GM18868 (cell line): ENCODE measurements at regions not wholly inside any gene's neighbourhood (a gene's known extent, or its start where the extent isn't known, plus 50 kb on each side); places are given as distances from the start of the nearest gene placed in this dataset.
"Not testable (repeated sequence)": the region's sequence is repeated elsewhere in the genome, so short reads cannot be mapped to it uniquely, and the experiment has no call there.

Experiments used
- ATAC-seq: cut with Tn5 transposase; IDR thresholded peaks from one replicate; pipeline ENCODE4 v1.9.1; 2021; ENCODE audit warnings: mild to moderate bottlenecking, moderate library complexity; ENCODE audit not compliant: unreplicated experiment

DNA sequence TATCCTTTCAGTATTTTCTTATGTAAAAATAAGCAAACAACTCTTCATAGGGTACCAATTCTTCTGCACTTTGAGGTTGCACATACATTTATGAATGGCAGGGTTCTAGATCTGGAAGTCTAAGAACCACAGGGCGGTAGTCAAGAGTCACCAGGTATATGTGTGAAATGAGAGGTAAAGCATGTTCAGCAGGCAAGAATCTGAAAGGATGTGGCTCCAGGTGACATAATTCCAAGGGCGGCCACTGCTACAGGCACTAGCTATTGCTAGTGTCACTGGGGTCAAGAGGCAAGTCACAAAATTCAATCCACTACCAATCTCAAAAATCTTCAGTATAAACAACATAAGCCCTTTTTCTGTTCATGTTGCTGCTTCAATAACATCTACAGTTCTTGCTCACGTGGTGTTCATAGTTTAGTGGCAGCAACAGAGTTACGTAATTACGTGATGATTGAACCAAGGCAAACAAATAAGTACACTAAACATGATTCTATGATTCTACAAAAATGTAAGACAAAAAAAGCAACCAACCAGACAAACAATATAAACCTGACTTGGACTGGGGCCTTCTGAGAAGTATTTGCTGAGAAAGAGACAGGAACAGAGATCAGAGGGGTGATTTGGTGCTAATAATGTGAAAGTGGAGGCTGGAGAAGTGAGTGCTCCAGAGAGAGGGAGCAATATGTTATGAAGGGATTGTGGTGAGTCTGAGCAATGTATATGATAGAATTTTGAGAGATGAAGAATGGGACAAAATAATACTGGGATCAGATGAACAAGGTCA, 101.7 kb downstream of the NAA11 start:
- no peak for ATAC-seq

DNA sequence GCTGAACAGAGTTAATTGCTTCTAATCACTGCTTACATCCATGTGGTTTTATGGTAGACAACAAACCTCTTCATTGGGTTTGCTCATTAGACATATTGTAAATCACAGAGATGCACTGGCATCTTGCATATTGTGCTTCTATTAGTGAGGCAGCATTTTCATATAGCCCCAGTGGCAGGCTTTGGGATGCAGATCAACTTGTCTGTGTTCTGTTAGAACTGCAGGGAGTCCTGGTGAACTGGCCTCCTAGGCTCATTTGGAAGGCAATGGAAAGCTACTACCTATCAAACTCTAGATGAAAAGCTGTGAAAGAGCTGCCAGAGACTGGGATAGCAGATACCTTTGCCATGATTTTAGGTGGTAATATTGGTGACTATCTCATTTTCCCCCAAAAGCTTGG, 108.8 kb downstream of the NAA11 start:
- ATAC-seq: no peak

DNA sequence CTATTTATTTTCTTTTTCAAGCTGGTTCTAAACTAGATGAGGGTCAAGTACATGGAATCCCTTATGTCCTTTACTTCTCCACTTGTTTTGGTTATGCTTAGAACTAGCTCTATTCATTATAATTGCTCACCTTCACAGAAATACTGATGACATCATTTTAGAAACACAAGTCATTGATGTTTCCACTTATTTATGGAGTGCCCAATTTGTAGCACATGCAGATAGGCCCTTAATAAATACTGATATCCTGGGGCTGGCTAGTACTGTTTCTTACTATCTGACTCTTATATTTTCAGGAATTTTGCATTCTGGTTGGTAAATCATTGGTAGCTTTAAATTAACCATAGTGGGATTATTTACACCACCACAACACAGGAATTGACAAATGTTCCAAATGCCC, 112.2 kb downstream of the NAA11 start:
- no peak for ATAC-seq

DNA sequence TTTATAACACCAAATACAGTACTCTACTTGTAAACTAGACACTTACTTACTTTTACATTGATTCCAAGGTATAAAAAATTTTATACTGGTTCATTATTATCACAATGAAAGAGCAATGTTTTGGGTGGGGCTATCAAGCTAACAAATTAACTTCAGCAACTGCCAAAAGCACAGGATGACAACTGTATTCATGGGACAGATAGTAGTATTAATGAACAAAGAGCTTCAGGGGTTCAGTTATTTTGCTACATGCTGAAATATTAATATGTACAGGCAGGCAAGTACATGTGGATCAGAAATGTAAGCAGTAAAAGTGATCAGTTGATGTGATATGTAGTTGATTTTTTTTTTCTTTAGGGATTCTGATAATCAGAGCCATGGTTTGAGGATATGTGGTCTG, 112.9 kb downstream of the NAA11 start:
- no peak for ATAC-seq

DNA sequence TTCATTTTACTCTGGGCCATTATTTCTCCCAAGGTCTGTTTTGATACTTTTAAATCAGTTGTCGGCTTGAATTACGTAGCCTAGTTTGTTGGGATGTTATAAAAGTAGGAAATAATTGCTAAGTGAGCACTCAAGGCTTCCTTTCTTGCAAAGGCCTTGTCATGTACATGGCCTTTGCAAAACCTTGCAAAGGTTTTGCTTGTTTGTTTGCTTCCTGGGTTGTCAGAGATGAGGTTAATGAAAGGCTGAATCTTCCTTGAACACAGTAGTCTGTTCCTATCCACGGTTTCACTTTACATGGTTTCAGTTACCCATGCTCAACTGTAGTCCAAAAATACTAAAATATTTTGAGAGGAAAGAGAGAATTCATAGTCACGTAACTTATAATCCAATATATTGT, 113.5 kb downstream of the NAA11 start:
- peak; percentile 44 for ATAC-seq

DNA sequence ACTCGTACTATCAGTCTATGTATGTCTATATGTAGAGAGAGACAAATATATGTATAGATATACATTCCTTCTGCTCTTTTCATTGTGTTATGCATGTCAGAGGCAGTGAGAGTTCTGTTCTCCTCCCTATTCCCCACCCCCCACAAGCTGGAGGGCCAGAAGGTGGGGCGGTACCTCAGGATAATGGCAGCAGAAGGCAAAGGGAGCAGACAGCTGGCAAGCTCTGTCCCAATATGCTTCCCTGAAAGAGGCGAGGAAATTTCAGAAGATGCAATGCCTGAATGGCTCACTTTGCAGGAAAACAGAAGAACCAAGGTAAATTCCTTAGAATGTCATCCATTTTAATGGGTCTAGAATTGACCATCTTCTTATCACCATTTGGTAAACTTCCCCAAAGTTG, 114.4 kb downstream of the NAA11 start:
- ATAC-seq: no peak

DNA sequence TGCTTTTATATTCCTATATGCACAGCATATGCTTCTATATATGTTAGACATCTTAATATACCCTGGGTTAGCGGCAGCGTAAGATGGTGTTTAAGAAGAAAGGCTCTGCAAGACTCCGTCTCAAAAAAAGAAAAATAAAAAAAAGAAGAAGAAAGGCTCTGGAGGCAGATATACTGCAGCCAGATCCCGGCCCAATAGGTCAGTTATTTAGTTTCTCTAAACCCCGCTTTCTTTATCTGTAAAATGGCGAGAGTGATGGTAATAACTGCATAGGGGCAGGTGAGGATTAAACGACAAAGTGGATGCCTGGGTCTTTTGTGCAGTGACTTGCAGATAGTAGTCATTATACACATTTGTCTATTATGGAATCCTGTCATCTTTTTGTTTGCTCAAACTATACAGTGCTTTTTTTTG, 115.2 kb downstream of the NAA11 start:
- no peak for ATAC-seq

DNA sequence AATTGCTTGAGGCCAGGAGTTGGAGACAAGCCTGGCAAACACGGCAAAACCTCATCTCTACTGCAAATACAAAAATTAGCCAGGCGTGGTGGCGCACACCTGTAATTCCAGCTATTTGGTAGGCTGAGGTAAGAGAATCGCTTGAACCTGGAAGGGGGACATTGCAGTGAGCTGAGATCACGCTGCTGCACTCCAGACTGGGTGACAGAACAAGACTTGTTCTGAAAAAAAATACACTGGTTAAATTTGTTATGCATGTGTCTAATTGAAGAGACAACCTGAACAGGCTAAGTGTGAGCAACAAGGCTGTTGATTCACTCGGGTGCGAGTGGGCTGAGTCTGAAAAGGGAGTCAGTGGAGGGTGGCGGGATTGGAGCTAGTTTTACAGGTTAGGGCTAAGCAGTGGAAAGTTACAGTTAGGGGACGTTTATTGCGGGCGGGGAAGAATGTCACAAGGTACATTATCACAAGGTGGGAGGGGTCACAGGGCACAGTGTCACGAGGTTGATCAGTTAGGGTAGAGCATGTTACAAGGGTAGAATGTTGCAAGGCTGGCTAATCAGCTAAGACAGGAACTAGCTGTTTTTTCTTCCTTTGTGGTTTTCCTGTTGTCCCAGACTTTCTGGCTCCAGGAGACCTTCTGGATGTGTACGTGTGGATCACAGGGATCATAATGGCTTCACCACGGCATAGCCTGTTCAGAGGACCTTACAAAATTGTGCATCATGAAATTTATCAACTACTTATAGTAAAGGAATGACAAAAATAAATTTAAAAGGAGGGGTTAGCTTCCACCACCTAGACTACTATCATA, 115.8 kb downstream of the NAA11 start:
- no peak for ATAC-seq

DNA sequence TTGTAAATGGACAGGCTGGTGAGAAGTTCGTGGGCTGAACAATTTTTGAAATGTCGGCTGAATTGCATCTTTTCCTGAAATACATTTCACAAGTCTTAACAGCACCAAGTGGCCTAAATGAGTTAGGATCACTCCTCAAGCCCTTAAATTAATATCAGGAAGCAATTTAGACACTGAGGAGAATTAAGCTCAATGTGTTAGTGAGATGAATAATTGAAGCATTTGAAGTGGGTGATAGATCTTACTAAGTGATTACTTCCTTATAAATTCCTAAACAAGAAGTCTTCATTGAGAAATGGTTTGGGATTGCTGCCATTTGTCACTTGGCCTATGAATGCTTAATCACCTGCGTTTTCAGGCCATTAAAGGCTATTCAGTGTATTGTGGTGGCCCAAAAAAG, 116.8 kb downstream of the NAA11 start:
- no peak for ATAC-seq

DNA sequence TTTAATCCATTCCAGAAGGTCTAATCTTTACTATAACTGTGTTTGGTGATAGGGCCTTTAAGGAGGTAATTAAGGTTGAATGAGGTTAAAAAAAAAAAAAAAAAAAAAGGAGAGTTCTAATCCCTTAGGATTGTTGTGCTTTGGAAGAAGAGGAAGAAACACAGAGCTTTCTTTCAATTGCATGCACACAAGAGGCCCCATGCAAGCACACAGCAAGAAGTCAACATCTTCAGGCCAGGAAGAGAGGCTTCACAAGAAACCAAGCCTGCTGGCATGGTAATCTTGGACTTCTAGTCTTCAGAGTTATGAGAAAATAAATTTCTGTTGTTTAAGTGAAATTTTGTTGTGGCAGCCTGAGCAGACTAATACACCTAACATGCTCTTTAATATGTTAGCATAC, 118.6 kb downstream of the NAA11 start:
- no peak for ATAC-seq

DNA sequence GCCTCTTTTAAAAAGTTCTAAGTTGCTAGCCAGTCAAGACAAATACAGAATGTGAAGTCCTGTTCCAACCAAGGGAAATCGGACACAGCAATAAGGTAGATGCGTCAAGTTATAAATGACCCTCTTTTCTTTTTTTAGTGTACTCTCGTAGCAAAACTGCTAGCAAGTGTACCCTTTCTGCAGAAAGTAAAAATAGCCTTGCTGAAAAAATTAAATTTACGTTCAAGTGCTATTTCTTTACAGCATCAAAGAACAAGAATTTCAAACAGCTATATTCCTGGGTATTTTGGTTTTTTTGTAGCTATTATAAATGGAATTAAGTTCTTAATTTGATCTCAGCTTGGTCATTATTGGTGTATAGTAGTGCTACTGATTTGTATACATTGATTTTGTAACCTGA, 119.2 kb downstream of the NAA11 start:
- no peak for ATAC-seq

DNA sequence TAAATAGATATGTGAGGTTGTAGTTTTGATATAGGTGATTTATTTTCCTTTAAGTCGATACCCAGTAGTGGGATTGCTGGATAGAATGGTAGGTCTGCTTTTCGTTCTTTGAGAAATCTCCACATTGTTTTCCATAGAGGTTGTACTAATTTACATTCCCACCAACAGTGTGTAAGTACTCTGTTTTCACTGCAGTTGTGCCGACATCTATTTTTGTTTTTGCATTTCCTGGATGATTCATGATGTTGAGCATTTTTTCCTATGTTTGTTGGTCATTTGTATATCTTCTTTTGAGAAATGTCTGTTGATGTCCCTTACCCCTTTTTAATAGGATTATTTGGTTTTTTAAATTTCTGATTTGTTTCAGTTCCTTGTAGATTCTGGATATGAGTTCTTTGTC, 120.7 kb downstream of the NAA11 start:
- no peak for ATAC-seq

DNA sequence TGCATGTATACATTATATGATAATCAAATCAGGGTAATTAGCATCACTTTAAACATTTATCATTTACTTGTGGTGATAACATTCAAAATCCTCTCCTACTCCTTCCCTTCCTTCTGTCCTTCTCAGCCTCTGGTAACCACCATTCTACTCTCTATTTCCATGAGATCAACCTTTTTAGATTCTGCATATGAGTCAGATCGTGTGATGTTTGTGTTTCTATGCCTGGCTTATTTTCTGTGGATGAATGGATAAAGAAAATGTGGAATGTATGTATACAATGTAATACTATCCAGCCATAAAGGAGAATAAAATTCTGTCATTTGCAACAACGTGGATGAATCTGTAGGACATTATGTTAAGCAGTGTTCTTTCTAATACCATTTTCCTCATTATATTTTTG, 123.9 kb downstream of the NAA11 start:
- no peak for ATAC-seq

DNA sequence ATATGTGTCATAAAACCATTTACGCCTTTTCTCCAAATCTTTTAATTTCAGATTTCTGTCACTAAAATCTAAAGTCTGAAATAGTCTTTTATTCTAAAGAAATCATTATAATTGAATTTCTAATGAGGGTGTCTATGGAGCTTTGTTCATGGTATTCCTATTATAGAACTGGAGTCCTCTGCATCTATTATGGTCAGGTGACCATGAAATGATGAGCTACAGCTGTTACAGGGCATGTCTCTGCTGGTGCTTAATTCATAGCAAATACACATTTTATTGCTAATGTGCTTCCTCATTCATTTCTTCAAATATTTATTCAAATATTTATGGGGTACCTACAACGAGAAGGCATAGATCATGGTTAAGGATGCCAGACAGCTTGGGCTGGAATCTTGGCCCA, 126.1 kb downstream of the NAA11 start:
- no peak for ATAC-seq

DNA sequence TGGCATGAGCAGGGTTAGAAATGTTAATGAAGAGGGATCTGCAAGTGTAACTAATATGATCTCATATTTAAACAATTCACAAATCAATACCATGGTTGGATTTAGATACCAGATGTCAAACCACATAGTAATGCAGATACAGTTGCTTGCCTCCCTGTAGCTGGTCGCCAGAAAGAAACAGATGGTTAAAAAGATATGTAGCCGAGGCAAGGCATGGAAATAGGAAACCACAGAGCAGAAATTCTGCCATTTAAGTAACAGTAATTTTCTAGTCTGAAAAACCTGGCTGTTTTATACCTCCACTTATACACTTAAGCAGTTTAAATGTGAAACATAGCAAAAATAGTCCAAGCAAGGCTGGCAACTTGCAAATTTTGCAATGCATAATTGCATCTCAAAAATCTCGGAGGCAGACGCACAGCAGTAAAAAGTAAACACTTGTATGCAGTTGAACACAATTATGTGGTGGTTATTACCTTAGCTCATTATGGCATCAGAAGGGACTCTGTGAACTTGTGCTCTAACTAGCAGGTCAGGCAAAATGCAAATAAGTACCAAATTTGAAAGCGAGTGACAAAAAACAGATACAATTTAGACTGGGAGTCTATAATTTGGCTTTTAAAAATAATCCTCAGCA, 126.8 kb downstream of the NAA11 start:
- ATAC-seq: no peak

DNA sequence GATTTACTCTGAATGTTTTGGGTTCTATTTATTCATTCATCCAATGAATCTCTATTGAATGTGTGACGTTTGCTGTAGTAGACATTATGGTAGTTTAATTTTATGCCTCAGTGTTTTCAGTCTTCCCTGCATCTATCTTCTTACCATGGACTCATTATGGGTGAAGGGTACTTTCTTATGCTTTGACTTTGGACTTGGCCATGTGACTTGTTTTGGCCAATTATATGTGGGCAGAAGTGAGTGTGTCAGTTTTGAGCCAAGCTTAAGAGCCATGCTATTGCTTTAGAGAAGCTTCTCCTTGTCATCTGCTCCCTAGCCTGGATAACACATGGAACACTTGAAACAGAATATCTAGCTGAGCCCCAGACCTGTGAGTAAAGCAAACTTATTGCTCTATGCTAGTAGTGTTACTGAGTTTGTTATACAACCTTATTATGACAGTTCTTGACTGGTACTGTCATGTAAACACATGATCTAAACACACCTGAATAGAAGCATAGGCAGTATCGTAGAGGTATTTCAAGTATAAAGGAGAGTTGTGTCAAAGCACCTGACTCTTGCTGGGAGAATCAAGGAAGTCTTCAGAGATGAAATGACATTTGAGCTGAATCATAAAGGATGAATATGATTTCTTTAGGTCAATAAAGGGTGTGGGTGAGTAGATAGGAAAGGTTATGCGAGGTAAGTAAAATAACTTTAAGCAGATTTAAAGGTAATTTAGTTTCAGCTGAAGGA, 128.4 kb downstream of the NAA11 start:
- no peak for ATAC-seq

DNA sequence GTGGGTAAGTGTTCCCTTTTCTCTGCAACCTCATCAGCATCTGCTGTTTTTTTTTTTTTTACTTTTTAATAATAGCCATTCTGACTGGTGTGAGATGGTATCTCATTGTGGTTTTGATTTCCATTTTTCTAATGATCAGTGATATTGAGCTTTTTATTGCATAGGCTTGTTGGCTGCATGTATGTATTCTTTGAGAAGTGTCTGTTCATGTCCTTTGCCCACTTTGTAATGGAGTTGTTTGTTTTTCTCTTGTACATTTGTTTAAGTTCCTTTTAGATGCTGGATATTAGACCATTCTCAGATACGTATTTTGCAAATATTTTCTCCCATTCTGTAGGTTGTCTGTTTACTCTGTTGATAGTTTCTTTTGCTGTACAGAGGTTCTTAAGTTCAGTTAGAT, 134.6 kb downstream of the NAA11 start:
- ATAC-seq: not testable (repeated sequence)

DNA sequence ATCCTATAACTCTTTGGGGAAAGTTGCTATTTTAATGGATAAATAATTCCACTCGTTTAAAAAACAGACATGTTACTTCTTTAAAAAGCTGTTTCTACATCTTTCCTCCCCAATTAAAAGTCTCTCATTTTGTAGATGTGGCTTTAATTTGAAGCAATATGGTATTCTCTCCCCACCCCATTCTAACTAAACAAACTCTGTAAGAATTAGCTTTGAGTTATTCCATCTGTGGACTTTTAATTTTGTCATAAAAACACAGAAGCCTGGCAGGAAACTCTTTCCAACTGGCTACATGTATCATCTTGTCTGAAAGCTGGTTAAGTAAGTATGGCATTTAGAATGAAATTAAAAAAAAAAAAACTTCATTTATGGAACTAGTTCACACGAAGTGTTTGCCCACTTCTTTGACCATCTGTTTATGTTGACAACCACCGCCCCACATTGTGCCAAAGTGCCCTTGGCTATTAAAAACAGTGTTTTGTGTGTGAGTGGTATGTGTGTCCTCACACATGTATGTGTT, 140.3 kb downstream of the NAA11 start:
- no peak for ATAC-seq

DNA sequence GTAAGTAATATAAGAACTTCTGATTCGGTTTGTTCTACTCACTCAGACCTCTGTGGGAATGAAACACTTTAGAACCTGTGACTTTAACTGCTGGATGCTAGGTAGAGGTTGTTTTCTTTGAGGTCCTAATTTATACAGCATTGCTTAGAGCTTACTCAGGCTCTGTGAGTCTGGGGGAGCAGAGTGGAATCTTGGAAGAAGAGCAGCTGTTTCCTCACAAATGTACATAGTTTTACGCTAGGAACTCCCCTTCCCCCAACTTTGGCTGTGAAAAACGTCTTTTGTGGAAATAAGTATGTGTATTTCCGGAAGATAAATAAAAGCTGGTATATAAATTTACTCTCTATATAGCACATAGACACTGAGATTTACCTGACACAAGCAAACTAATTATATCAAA, 141.4 kb downstream of the NAA11 start:
- ATAC-seq: no peak

DNA sequence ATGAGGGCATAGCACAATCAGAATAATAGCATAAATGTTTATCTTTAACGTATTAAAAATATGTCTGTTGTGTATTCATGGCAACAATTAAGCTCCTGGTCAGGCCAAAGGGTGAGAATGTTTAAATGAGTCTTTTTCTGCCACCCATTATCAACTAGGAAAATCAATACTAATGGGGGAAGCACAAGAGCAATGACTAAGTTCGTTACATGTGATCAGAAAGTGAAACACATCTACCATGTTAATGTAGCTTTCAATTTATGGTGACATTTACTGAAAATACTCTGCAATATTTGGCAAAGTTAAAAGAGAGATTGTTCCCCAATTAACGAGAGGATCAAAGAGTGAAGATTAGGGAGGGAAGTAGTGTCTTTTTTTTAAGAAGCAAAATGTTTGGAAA, 143.7 kb downstream of the NAA11 start:
- peak; percentile 73 for ATAC-seq

DNA sequence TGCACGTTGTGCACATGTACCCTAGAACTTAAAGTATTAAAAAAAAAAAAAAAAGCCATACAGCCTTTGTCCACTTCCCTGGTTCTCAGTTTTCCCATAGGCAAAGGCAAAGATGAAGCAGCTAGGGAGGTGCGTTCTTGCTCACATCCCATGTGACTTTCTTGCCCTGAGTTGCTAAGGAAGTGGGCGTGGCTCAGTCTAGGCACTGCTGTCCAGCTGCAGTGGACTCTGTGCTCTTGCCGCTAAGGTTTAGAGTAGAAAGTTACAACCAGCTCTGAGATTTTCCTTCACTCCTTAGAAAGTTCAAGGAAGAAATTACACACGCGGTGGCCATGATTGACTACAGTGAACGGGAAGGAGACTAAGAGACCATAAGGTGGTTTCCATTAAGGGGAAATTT, 144.7 kb downstream of the NAA11 start:
- ATAC-seq: no peak
